CD4-positive, alpha-beta T cell (primary cell): ENCODE measurements at regions not wholly inside any gene's neighbourhood (a gene's known extent, or its start where the extent isn't known, plus 50 kb on each side); places are given as distances from the start of the nearest gene placed in this dataset.

Experiments used
- ATAC-seq: fragments of 200-7000 bp; cut with Tn5 transposase; one replicate; pipeline ENCODE4 v1.10.0; 2022; ENCODE audit warnings: mild to moderate bottlenecking; ENCODE audit not compliant: poor library complexity
- CTCF ChIA-PET: fragments of 350-600 bp; sonication (Branson Sonifier 250); formaldehyde crosslinking; loops from one replicate; lab custom pipeline; 2021; ENCODE audit warnings: antibody characterized with exemption, inconsistent platforms; lab: Charles Lee
- POLR2A ChIA-PET: fragments of 350-600 bp; sonication (Branson Sonifier 250); formaldehyde crosslinking; loops from one replicate; lab custom pipeline; 2021; ENCODE audit warnings: antibody characterized with exemption, inconsistent platforms; lab: Charles Lee
- DNase-seq, 14 experiments: peaks; one replicate each; pipeline ENCODE4 v3.0.0-alpha.2; 2013 to 2020; ENCODE audit warnings: mixed read lengths in 2 of 14
- H3K27ac ChIP-seq, 2 donors: one replicate each; pipeline versions ENCODE4 v1.5.1 to v1.7.0; 2013; ENCODE audit warnings: low read length in 2 of 2, low read depth in 1 of 2, mild to moderate bottlenecking in 1 of 2
- H3K27me3 ChIP-seq, 2 experiments: 1 replicate in 1 of 2; 2 replicates in 1 of 2; pipeline versions ENCODE4 v1.6.1 to v1.7.0; 2013; ENCODE audit warnings: low read length in 2 of 2, control low read depth in 1 of 2, mild to moderate bottlenecking in 1 of 2, moderate library complexity in 1 of 2; ENCODE audit not compliant: insufficient read depth in 2 of 2, control insufficient read depth in 1 of 2
- H3K36me3 ChIP-seq: one replicate; pipeline ENCODE4 v1.6.1; 2013; ENCODE audit warnings: low read length, control low read depth; ENCODE audit not compliant: insufficient read depth
- H3K4me1 ChIP-seq: one replicate; pipeline ENCODE4 v1.6.1; 2013; ENCODE audit warnings: low read length, control low read depth; ENCODE audit not compliant: insufficient read depth
- H3K4me3 ChIP-seq: one replicate; pipeline ENCODE4 v1.5.1; 2013; ENCODE audit warnings: mild to moderate bottlenecking, low read length, moderate library complexity
- H3K9me3 ChIP-seq, 2 experiments: 1 replicate in 1 of 2; 2 replicates in 1 of 2; pipeline versions ENCODE4 v1.6.1 to v1.7.0; 2013; ENCODE audit warnings: low read length in 2 of 2, mild to moderate bottlenecking in 2 of 2, control low read depth in 1 of 2, moderate library complexity in 1 of 2; ENCODE audit not compliant: control insufficient read depth in 1 of 2, insufficient read depth in 1 of 2
- H3K27ac Mint-ChIP-seq: one replicate; pipeline ENCODE4 v1.8.0; 2020; ENCODE audit warnings: mixed read lengths
- H3K27me3 Mint-ChIP-seq: one replicate; pipeline ENCODE4 v1.8.0; 2021; ENCODE audit warnings: mixed read lengths
- H3K36me3 Mint-ChIP-seq: one replicate; pipeline ENCODE4 v1.8.0; 2021; ENCODE audit warnings: low read depth, mixed read lengths
- H3K4me1 Mint-ChIP-seq: one replicate; pipeline ENCODE4 v1.8.0; 2021; ENCODE audit warnings: low read depth, mixed read lengths
- H3K4me3 Mint-ChIP-seq: one replicate; pipeline ENCODE4 v1.8.0; 2020; ENCODE audit warnings: mild to moderate bottlenecking, mixed read lengths
- H3K9me3 Mint-ChIP-seq: one replicate; pipeline ENCODE4 v1.8.0; 2020; ENCODE audit warnings: mixed read lengths
- intact Hi-C, 2 experiments: fragments of 100-400 bp; cut with DNase I in 1 of 2; cut with micrococcal nuclease in 1 of 2; formaldehyde crosslinking; loops; one replicate each; pipeline versions ENCODE4 v1.15.1 to v1.9.0; 2023 to 2025; cut with DNase I, micrococcal nuclease
- TF ChIP-seq, protein P1 (sequence below): fragments of 200-600 bp; IDR thresholded peaks from one replicate; pipeline ENCODE4 v1.8.0; 2022; ENCODE audit warnings: antibody characterized with exemption, mild to moderate bottlenecking

DNA sequence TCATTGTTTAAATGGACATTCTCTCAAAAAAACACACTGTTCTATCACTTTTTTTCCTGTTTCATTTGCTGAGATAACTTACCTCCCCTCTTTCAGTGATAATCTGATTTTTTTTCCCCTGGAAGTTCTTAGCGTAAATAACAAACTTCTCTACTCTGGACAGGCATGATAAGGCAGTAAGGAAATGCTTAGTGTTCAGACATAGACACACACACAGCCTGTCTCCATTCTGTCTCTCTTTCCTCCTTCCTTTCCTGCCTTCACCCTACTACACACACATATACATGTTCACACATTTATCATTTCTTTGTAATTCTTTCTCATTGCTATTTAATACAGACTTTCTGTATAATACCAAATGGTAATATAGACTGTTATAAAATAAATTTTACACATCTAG is 470.8 kb upstream of the ROBO1 start:
- Histone ChIP-seq H3K36me3 (no peaks in the 10 kb centered on the region), H3K27me3 (no peaks in the 10 kb centered on the region), H3K4me3 (no peak overlapping the region), H3K4me1 (no peaks in the 10 kb centered on the region), H3K9me3 (no peaks in the 10 kb centered on the region), H3K27ac (no peak overlapping the region)
- CTCF ChIA-PET: no interaction called here
- POLR2A ChIA-PET: no interaction called here
- Mint-ChIP-seq H3K36me3 (no peaks in the 10 kb centered on the region), H3K4me1 (no peaks in the 10 kb centered on the region), H3K9me3 (peaks cover 18% of the 10 kb centered on the region), H3K4me3 (no peak overlapping the region), H3K27ac (no peak overlapping the region), H3K27me3 (no peaks in the 10 kb centered on the region)
- ATAC-seq: no peak
- DNase-seq: no peak
- TF ChIP-seq, protein P1, sequence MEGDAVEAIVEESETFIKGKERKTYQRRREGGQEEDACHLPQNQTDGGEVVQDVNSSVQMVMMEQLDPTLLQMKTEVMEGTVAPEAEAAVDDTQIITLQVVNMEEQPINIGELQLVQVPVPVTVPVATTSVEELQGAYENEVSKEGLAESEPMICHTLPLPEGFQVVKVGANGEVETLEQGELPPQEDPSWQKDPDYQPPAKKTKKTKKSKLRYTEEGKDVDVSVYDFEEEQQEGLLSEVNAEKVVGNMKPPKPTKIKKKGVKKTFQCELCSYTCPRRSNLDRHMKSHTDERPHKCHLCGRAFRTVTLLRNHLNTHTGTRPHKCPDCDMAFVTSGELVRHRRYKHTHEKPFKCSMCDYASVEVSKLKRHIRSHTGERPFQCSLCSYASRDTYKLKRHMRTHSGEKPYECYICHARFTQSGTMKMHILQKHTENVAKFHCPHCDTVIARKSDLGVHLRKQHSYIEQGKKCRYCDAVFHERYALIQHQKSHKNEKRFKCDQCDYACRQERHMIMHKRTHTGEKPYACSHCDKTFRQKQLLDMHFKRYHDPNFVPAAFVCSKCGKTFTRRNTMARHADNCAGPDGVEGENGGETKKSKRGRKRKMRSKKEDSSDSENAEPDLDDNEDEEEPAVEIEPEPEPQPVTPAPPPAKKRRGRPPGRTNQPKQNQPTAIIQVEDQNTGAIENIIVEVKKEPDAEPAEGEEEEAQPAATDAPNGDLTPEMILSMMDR: no peak
- intact Hi-C loops: no loop called here

DNA sequence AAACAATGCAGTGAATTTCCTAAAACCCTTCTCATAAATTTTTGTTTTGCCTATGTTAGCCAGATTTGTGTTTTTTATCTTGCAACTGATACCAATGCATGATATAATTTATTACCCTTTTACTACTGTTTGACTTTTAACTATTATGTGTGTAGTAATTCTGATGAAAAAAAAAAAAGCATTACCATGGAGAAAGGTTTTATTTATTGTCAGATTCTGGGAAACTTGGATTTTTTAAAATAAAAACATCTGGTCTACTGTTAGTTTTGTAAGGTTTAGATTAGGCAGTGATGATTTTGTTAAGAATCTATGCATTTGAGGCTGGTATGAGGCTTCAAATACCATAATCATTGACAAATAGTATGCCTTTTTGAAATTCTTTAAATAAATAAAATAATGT is 470.4 kb upstream of the ROBO1 start:
- CTCF ChIA-PET: no interaction called here
- peaks cover 18% of the 10 kb centered on the region for H3K9me3 Mint-ChIP-seq
- intact Hi-C loops: no loop called here

DNA sequence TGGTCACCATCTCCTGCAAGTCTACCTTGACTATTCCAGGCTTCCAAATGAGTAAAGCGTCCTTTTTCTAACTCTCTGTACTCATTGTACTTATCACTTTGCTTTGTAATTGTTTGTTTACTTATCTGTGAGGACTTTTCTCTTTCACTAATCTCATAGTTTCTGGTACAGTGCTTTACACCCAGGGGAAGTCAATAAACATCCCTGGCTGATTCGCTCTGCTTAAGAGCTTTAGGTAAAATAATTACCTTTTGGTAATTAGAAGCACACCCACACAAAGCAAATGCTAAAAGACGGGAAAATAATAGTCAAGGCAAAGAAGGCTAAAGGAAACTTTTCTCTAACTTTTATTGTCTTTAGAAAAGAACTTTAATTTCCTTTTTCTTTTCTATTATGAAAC is 466.9 kb upstream of the ROBO1 start:
- Histone ChIP-seq H3K4me3 (no peak overlapping the region), H3K27me3 (no peaks in the 10 kb centered on the region), H3K36me3 (no peaks in the 10 kb centered on the region), H3K4me1 (no peaks in the 10 kb centered on the region), H3K9me3 (no peaks in the 10 kb centered on the region), H3K27ac (no peak overlapping the region)
- Mint-ChIP-seq H3K9me3 (peaks cover 15% of the 10 kb centered on the region), H3K36me3 (no peaks in the 10 kb centered on the region), H3K4me1 (no peaks in the 10 kb centered on the region), H3K27ac (no peak overlapping the region), H3K27me3 (no peaks in the 10 kb centered on the region), H3K4me3 (no peak overlapping the region)
- no peak for DNase-seq
- intact Hi-C loops: no loop called here
- POLR2A ChIA-PET: no interaction called here
- no peak for ATAC-seq
- CTCF ChIA-PET: no interaction called here
- TF ChIP-seq, protein P1: no peak

More for the DNA sequence above, 470.4 kb upstream of the ROBO1 start:
- no peak overlapping the region for H3K4me3 Mint-ChIP-seq
- no peaks in the 10 kb centered on the region for H3K27me3 Mint-ChIP-seq
- H3K36me3 Mint-ChIP-seq: no peaks in the 10 kb centered on the region
- Histone ChIP-seq H3K4me1 (no peaks in the 10 kb centered on the region), H3K4me3 (no peak overlapping the region), H3K36me3 (no peaks in the 10 kb centered on the region), H3K27me3 (no peaks in the 10 kb centered on the region), H3K9me3 (no peaks in the 10 kb centered on the region), H3K27ac (no peak overlapping the region)
- H3K4me1 Mint-ChIP-seq: no peaks in the 10 kb centered on the region
- POLR2A ChIA-PET: no interaction called here
- TF ChIP-seq, protein P1: no peak
- H3K27ac Mint-ChIP-seq: no peak overlapping the region
- DNase-seq: no peak
- ATAC-seq: no peak
